ENCODE measurements at regions not wholly inside any gene's neighbourhood (a gene's known extent, or its start where the extent isn't known, plus 50 kb on each side); places are given as distances from the start of the nearest gene placed in this dataset.

- no peak for DNase-seq (ENCODE audit: low spot score)
These were observed 1266.8 kb downstream of the BRD1 start for GRCh38 chr22:48560836-48561235.

DNA sequence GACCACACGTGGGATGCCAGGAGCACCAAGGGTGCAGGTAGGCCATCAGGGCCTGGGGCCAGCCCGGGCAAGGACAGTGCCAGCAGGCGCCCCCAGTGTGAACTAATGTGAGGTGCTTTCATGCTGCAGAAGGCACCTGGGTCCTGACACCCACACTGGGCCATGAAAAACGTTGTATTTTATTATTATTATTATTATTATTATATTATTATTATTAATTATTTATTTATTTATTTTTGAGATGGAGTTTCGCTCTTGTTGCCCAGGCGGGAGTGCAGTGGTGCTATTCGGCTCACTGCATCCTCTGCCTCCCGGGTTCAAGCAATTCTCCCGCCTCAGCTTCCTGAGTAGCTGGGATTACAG, 1267.3 kb downstream of the BRD1 start:
- DNase-seq (ENCODE audit: low spot score): no peak

- no peak for DNase-seq (ENCODE audit: low spot score)
These were observed 1267.9 kb downstream of the BRD1 start for GRCh38 chr22:48559647-48560388.

GRCh38 chr22:48558606-48559402, 1268.9 kb downstream of the BRD1 start:
- DNase-seq (ENCODE audit: low spot score): no peak

DNA sequence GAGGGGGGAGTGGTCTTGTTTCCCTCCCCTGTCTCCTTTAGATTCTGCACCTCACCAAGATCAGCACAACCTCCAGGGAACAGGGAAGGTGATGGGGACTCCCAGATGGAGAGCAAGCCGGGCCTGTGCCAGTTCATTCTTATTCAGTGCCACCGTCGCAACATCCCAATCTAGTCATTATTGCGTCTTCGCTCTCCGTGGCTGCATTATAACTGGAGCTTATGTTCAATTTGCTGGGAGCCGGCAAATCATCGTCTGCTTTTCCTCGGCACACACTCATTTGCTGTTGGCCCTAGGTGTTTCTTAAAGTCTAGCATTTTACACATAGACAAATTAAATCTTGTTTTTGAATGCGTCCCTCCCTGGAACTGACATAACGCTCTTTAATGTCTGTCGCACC, 1269.7 kb downstream of the BRD1 start:
- DNase-seq (ENCODE audit: low spot score): no peak

- DNase-seq (ENCODE audit: low spot score): no peak
These were observed 1270.2 kb downstream of the BRD1 start for GRCh38 chr22:48557473-48557872.

- DNase-seq (ENCODE audit: low spot score): no peak
These were observed 1270.9 kb downstream of the BRD1 start for GRCh38 chr22:48556751-48557150.

- DNase-seq (ENCODE audit: low spot score): no peak
These were observed 1271.5 kb downstream of the BRD1 start for GRCh38 chr22:48556222-48556621.

GRCh38 chr22:48555606-48556005, 1272.1 kb downstream of the BRD1 start:
- no peak for DNase-seq (ENCODE audit: low spot score)

DNA sequence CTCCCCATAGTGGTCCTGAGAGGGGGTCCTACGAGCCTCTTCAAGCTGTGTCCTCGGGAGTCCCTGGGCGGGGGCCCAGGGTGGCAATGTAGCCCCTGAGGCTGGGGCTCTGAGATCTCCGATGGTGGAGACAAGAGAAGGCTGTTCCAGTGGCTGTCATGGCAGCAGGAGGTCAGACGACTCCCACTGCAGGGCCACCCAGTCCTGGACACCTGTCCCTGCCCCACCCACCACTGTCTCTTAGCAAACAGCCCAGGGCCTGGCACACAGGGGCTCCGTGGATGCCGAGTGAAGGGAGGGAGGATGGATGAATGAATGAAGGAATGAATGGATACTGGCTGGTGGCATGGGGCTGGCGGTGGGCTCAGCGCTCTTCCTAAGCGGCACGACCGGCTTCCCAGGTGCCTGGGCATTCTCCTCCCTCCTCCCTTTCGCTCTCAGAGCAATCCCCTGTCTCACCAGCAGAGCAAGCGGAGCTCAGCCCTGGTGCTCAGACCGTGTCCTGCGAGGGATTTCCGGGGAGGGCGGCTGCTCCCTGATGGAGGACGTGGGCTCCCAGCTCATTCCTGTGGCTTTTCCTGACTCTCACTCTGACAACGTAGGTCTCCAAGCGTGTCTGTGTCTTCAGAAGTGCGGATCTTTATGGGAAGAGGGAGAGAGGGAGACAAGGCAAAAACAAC, 1272.6 kb downstream of the BRD1 start:
- DNase-seq (ENCODE audit: low spot score): peak; percentile 41

GRCh38 chr22:48553694-48554308, 1273.9 kb downstream of the BRD1 start:
- no peak for DNase-seq (ENCODE audit: low spot score)

DNA sequence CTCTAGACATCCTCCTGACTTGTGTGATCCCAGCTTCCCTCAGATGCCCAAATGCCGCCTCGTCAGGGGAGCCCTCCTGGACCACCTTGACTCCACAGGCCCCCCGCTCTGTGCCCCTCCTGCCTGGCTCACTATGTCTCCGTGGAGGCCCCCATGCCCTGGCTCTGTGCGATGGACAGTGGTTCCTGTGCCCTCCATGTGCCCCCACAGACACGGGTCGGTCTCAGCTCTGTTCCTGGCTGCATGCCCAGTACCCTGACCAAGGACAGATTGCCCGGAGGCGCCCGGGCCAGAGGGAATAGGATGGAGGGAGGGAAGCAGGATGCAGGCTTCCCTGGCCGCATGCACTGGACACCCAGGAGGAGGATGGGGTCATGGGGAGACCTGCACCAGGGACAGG, 1274.6 kb downstream of the BRD1 start:
- no peak for DNase-seq (ENCODE audit: low spot score)

- DNase-seq (ENCODE audit: low spot score): no peak
These were observed 1275.9 kb downstream of the BRD1 start for GRCh38 chr22:48551716-48552268.

DNA sequence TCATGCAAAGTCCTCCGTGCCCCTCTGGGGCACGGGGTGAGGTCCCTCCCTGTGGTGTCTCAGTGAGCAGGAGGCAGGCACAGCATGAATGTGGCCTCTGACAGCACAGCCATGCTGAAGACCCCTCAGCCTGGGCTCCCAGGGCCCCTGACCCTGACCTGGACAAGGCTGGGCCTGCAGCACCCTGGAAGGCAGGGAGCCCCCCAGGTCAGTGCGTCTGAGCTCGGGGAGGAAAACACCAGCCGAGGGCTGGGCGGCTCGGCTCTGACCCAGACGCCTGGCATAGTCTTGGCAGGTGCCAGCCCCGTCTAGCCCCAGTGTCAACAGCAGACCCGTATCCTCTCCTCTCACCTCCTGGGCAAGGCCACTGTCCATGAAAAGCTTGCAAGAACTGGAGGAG, 1276.6 kb downstream of the BRD1 start:
- no peak for DNase-seq (ENCODE audit: low spot score)

GRCh38 chr22:48548391-48548790, 1279.3 kb downstream of the BRD1 start:
- no peak for DNase-seq (ENCODE audit: low spot score)

DNA sequence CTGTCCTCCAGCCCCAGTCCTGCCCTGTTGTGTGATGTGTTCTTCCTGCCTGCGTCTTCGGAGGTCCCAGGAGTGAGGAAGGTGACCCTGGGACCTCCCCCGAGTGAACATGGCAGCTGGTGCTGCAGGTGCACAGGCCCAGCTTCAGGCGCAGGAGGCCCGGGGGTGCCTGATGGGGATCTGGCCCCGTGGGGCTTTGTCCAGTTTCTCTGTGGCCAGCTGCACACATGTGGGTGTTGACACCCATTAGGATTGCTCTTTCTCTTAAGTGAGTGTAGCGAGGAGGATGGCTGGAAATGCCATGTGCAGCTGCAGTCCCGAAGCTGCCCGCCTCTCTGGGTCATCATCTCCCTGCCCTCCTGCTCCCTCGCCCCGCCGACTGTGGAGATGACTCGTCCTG, 1279.7 kb downstream of the BRD1 start:
- no peak for DNase-seq (ENCODE audit: low spot score)

DNA sequence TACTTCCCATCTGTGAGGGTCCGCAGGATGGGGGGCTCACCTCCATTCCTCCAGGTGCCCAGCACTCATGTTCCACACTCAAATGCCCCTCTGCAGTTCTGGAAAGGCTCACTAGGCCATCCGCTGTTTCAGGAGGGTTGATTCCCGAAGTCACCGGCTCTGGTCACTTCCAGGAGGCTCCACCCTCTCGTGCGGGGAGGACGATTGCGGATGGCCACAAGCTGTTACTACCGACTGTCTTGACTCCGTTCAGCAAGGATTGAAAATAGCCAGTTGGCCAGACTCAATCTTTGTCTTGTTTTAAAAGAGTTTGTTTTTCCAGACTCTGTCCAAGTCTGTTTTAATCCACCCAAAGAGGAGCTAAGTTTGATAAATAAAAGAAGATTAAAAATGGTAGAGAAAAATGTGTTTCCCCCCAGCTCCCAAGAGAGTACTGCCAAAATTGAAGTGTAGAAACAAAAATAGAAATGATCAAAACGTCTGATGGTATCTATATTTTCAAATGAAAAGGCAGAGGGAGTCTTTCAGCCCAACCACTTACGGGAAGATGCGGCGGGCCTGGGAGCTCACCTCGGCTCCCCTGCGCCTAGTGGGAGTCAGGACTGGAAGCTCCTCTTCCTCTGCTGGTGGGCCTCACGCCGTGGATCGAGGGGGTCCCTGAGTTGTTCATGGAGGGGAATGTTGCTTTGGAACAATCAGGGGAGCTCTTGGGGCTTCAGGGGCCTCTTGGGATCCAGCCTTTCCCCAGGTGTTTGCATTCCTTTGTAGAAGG, 1280.8 kb downstream of the BRD1 start:
- no peak for DNase-seq (ENCODE audit: low spot score)

GRCh38 chr22:48545987-48546386, 1281.7 kb downstream of the BRD1 start:
- DNase-seq (ENCODE audit: low spot score): no peak

DNA sequence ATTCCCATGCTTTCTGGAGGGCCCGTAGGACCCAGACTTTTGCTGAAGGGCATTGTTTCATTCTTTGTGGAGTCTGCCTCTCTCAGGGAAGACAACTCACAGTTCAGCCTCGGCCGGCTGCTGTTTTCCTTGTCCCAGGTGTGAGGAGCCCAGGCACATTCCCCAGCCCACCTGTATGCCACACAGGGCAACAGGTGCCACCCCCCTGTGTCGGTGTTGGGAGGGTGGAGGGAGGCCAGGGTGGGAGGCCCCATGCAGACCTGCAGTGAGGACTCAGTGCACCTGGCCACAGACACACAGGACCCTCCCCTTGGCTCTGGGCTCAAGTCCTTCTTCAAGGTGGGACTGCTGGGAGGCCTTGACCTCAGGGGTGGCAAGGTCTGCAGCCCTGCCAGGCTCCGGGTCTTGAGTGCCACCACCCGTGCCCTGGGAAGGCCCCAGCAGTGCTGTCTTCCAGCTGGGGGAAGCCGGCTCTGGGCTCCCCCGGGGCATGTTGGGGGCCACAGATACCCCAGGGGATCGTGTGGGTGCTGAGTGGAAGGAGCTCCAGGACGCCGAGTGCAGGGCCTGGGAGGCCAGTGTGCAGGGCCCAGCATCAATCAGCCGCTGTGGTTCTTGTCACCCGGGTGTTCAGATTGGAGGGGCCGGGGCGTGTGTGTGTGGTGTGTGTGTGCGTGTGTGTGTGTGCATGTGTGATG, 1286.1 kb downstream of the BRD1 start:
- no peak for DNase-seq (ENCODE audit: low spot score)

GRCh38 chr22:48539261-48539660, 1288.4 kb downstream of the BRD1 start:
- no peak for DNase-seq (ENCODE audit: low spot score)

GRCh38 chr22:48538291-48538820, 1289.3 kb downstream of the BRD1 start:
- no peak for DNase-seq (ENCODE audit: low spot score)
